Putamen (tissue), 1 donor: ENCODE measurements at regions not wholly inside any gene's neighbourhood (a gene's known extent, or its start where the extent isn't known, plus 50 kb on each side); places are given as distances from the start of the nearest gene placed in this dataset.

ENCODE experiments used
- DNase-seq: peaks from one replicate; pipeline ENCODE4 v3.0.0-alpha.2; 2016; ENCODE audit warnings: low spot score

GRCh38 chr5:91706785-91707520, 323.8 kb upstream of the ARRDC3 start:
- DNase-seq, result no peak

GRCh38 chr5:91703128-91703527, 320.0 kb upstream of the ARRDC3 start:
- DNase-seq, result no peak

- DNase-seq, result no peak
These were observed 316.3 kb upstream of the ARRDC3 start for GRCh38 chr5:91699429-91699828.

- no peak for DNase-seq
These were observed 308.5 kb upstream of the ARRDC3 start for GRCh38 chr5:91691592-91691991.

- no peak for DNase-seq
These were observed 307.8 kb upstream of the ARRDC3 start for GRCh38 chr5:91690921-91691320.

GRCh38 chr5:91687430-91687829, 304.3 kb upstream of the ARRDC3 start:
- DNase-seq, result no peak

GRCh38 chr5:91684625-91685024, 301.5 kb upstream of the ARRDC3 start:
- DNase-seq, result no peak

GRCh38 chr5:91670563-91670962, 287.4 kb upstream of the ARRDC3 start:
- DNase-seq, result no peak

- no peak for DNase-seq
These were observed 287.0 kb upstream of the ARRDC3 start for GRCh38 chr5:91670122-91670521.

GRCh38 chr5:91668261-91668660, 285.1 kb upstream of the ARRDC3 start:
- DNase-seq, result no peak

GRCh38 chr5:91652678-91653077, 269.6 kb upstream of the ARRDC3 start:
- no peak for DNase-seq

- no peak for DNase-seq
These were observed 268.6 kb upstream of the ARRDC3 start for GRCh38 chr5:91651704-91652103.

- DNase-seq, result no peak
These were observed 262.2 kb upstream of the ARRDC3 start for GRCh38 chr5:91645347-91645746.

- no peak for DNase-seq
These were observed 260.7 kb upstream of the ARRDC3 start for GRCh38 chr5:91643797-91644196.

GRCh38 chr5:91642581-91642980, 259.5 kb upstream of the ARRDC3 start:
- no peak for DNase-seq

- peak; percentile 22 for DNase-seq
These were observed 258.7 kb upstream of the ARRDC3 start for GRCh38 chr5:91641730-91642350.

- no peak for DNase-seq
These were observed 256.6 kb upstream of the ARRDC3 start for GRCh38 chr5:91639744-91640143.

- DNase-seq, result no peak
These were observed 254.9 kb upstream of the ARRDC3 start for GRCh38 chr5:91638010-91638409.

- no peak for DNase-seq
These were observed 253.0 kb upstream of the ARRDC3 start for GRCh38 chr5:91635950-91636734.

GRCh38 chr5:91632871-91633270, 249.8 kb upstream of the ARRDC3 start:
- DNase-seq, result no peak

- no peak for DNase-seq
These were observed 228.6 kb upstream of the ARRDC3 start for GRCh38 chr5:91611746-91612145.

- DNase-seq, result no peak
These were observed 224.6 kb upstream of the ARRDC3 start for GRCh38 chr5:91607675-91608074.

GRCh38 chr5:91599863-91600262, 216.7 kb upstream of the ARRDC3 start:
- DNase-seq, result no peak
